Common myeloid progenitor, CD34-positive (primary cell): ENCODE measurements at regions not wholly inside any gene's neighbourhood (a gene's known extent, or its start where the extent isn't known, plus 50 kb on each side); places are given as distances from the start of the nearest gene placed in this dataset.

Experiments used
- CTCF ChIA-PET: fragments of 350-600 bp; sonication (Branson Sonifier 250); formaldehyde crosslinking; loops from one replicate; lab custom pipeline; 2021; ENCODE audit warnings: antibody characterized with exemption; lab: Charles Lee
- POLR2A ChIA-PET: fragments of 350-600 bp; sonication (Branson Sonifier 250); formaldehyde crosslinking; loops from one replicate; lab custom pipeline; 2021; ENCODE audit warnings: antibody characterized with exemption; lab: Charles Lee
- DNase-seq, 3 donors: peaks; one replicate each; pipeline versions ENCODE4 v3.0.0 to v3.0.0-alpha.2; 2013
- H3K27ac ChIP-seq, 2 experiments: 1 replicate in 1 of 2; 2 replicates in 1 of 2; pipeline ENCODE4 v1.7.0; 2013; ENCODE audit warnings: inconsistent platforms in 2 of 2, low read length in 2 of 2, mild to moderate bottlenecking in 2 of 2, low read depth in 1 of 2, moderate library complexity in 1 of 2; ENCODE audit not compliant: severe bottlenecking in 2 of 2, insufficient read depth in 1 of 2, poor library complexity in 1 of 2
- H3K27me3 ChIP-seq, 5 experiments: replicated peaks in 2 of 5; 1 replicate in 3 of 5; 2 replicates in 2 of 5; pipeline versions ENCODE4 v1.6.1 to v1.7.0; 2013; ENCODE audit warnings: low read length in 4 of 5, mild to moderate bottlenecking in 2 of 5, moderate library complexity in 2 of 5, inconsistent platforms in 1 of 5; ENCODE audit not compliant: insufficient read depth in 5 of 5, control insufficient read depth in 4 of 5
- H3K36me3 ChIP-seq, 4 experiments: 1 replicate in 2 of 4; 2 replicates in 2 of 4; pipeline versions ENCODE4 v1.6.1 to v1.7.0; 2013; ENCODE audit warnings: low read length in 3 of 4, control low read depth in 1 of 4, mild to moderate bottlenecking in 1 of 4; ENCODE audit not compliant: control insufficient read depth in 4 of 4, insufficient read depth in 4 of 4
- H3K4me1 ChIP-seq, 4 experiments: 1 replicate in 3 of 4; 2 replicates in 1 of 4; pipeline versions ENCODE4 v1.6.1 to v1.7.1; 2013; ENCODE audit warnings: low read length in 3 of 4, mild to moderate bottlenecking in 3 of 4, control low read depth in 1 of 4, inconsistent platforms in 1 of 4, moderate library complexity in 1 of 4; ENCODE audit not compliant: control insufficient read depth in 4 of 4, insufficient read depth in 4 of 4; ENCODE audit errors: control extremely low read depth in 1 of 4
- H3K4me3 ChIP-seq, 7 experiments: 1 replicate in 4 of 7; 2 replicates in 3 of 7; pipeline versions ENCODE4 v1.5.1 to v1.7.0; 2013; ENCODE audit warnings: mild to moderate bottlenecking in 7 of 7, low read length in 6 of 7, moderate library complexity in 6 of 7, inconsistent platforms in 2 of 7, low read depth in 2 of 7, control low read depth in 1 of 7; ENCODE audit not compliant: insufficient read depth in 4 of 7, control insufficient read depth in 1 of 7; ENCODE audit errors: extremely low read depth in 1 of 7
- H3K9me3 ChIP-seq, 5 experiments: 1 replicate in 4 of 5; 2 replicates in 1 of 5; pipeline versions ENCODE4 v1.6.1 to v1.7.1; 2013; ENCODE audit warnings: low read length in 4 of 5, mild to moderate bottlenecking in 2 of 5, inconsistent platforms in 1 of 5, low read depth in 1 of 5, moderate library complexity in 1 of 5; ENCODE audit not compliant: control insufficient read depth in 4 of 5, insufficient read depth in 2 of 5; ENCODE audit errors: control extremely low read depth in 1 of 5
- WGBS: methylation state at CpG from one replicate; pipeline ENCODE4 v1.1.5; 2013; ENCODE audit not compliant: insufficient coverage; 5-methylcytosine and 5-hydroxymethylcytosine counted together

DNA sequence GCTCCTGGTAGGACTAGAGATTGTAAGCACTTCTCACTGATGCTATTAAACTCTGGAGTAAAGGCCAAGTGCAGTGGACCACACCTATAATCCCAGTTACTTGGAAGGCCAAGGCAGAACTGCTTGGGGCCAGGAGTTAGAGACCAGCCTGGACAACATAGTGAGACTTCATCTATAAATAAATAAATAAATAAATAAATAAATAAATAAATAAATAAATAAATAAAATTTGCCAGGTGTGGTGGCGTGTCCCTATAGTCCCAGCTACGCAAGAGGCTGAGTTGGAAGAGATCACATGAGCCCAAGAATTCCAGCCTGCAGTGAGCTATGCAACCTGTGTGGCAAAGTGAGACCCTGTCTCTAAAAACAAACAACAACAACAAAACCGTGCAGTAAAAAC lies 1475.7 kb downstream of the REEP3 start:
- ChIA-PET CTCF (no interaction called here), POLR2A (no interaction called here)
- Histone ChIP-seq H3K27ac (no peak overlapping the region), H3K4me1 (no peaks in the 10 kb centered on the region), H3K4me3 (no peak overlapping the region), H3K36me3 (no peaks in the 10 kb centered on the region), H3K9me3 (no peaks in the 10 kb centered on the region), H3K27me3 (no peaks in the 10 kb centered on the region)
- no CpG with 5 or more reads among the region's 3 CpGs for WGBS
- no peak for DNase-seq

DNA sequence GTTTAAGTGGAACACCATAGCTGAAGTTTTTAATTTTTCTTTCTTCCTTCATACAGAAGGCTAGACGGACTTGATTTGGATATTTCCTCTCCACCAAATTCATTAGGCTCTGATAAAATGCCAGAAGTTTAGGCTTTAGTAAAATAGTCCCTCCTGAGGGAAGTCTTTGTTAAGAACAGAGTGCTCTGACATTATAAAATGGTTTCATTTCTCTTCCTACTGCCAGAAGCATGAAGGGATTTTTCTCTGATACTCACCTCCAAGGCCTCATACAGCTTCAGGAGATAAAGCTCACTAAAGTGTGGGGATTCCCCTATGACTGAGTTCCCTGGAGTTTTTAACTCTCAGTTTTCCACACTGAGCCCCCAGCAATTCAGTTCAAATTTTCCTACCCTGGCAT lies 1489.6 kb downstream of the REEP3 start:
- Histone ChIP-seq H3K4me1 (no peaks in the 10 kb centered on the region), H3K9me3 (peaks cover 0 to 2% (median 0%) of the 10 kb centered on the region in 5 experiments), H3K4me3 (no peak overlapping the region), H3K36me3 (no peaks in the 10 kb centered on the region), H3K27me3 (no peaks in the 10 kb centered on the region), H3K27ac (no peak overlapping the region)
- no peak for DNase-seq
- 40% methylated on average over 1 of the region's 1 CpG for WGBS
- CTCF ChIA-PET, result interaction anchor here (0.8 kb wide), 1 partner anchor 90 kb away, joined by 3 read pairs; no protein-coding TSS in a partner anchor
- POLR2A ChIA-PET, result no interaction called here

DNA sequence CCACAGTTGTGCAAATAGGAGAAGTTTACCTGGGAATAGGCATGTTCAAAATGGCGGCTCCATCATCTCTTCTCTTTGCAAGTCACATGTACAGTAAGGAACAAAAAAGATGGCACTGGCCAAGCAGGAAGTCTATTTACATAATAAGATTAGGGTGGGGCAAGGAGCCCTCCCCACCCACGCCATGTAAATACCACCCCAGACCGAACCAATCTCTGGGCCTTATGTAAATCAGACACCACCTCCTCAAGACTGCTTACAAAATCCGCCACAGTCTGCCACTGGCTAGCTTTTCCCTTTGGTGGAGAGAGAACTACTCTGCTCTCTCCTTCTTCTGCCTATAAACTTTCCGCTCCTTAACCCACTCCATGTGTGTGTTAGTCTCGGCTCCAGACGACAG lies 1496.3 kb downstream of the REEP3 start:
- no peaks in the 10 kb centered on the region for H3K9me3 ChIP-seq
- WGBS, result 100% methylated on average over 1 of the region's 7 CpGs
- no peaks in the 10 kb centered on the region for H3K27me3 ChIP-seq
- DNase-seq, result no peak
- H3K36me3 ChIP-seq, result no peaks in the 10 kb centered on the region
- ChIA-PET CTCF (no interaction called here), POLR2A (no interaction called here)
- H3K4me1 ChIP-seq, result no peaks in the 10 kb centered on the region
- no peak overlapping the region for H3K27ac ChIP-seq
- H3K4me3 ChIP-seq, result no peak overlapping the region

DNA sequence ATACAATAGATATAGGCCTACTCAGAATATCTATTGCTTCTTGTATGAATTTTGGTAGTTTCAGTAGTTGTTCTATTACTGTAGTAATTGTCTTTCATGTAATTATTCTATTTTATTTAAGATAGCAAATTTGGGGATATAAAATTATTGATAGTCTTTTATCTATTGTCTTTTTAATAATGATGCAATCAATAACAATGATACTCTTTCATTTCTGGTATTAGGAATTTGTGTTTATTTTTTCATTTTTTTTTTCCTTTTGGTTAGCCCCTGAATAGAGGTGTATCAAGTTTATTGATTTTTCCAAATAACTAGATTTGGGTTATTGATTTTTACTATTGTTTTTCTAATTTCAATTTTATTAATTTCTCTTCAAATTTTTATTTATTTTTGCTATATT lies 1503.7 kb downstream of the REEP3 start:
- no peak for DNase-seq
- no peak overlapping the region for H3K4me3 ChIP-seq
- no peaks in the 10 kb centered on the region for H3K36me3 ChIP-seq
- no peaks in the 10 kb centered on the region for H3K27me3 ChIP-seq
- H3K9me3 ChIP-seq, result no peaks in the 10 kb centered on the region
- POLR2A ChIA-PET, result no interaction called here
- CTCF ChIA-PET, result no interaction called here
- H3K27ac ChIP-seq, result no peak overlapping the region
- no peaks in the 10 kb centered on the region for H3K4me1 ChIP-seq

DNA sequence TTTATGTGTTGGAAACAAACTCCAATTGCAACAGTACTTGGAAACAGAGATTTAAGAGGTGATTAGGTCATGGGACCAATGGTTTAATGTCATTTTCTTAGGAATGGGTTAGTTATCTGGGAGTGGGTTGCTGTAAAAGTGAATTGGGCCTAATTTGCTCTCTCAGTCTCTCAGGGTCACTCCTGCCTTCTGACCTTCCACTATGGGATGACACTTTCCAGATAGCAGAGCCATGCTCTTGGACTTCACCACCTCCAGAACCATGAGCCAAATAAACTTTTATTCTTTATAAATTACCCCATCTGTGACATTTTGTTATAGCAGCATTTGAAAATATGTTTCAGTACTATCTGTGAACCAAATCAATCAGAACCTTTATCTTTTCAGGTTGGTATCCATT lies 1509.1 kb downstream of the REEP3 start:
- Histone ChIP-seq H3K4me3 (no peak overlapping the region), H3K4me1 (no peaks in the 10 kb centered on the region), H3K27ac (no peak overlapping the region), H3K9me3 (peaks cover 0 to 9% (median 3%) of the 10 kb centered on the region in 5 experiments), H3K36me3 (no peaks in the 10 kb centered on the region), H3K27me3 (no peaks in the 10 kb centered on the region)
- POLR2A ChIA-PET, result no interaction called here
- CTCF ChIA-PET, result no interaction called here
- no peak for DNase-seq

DNA sequence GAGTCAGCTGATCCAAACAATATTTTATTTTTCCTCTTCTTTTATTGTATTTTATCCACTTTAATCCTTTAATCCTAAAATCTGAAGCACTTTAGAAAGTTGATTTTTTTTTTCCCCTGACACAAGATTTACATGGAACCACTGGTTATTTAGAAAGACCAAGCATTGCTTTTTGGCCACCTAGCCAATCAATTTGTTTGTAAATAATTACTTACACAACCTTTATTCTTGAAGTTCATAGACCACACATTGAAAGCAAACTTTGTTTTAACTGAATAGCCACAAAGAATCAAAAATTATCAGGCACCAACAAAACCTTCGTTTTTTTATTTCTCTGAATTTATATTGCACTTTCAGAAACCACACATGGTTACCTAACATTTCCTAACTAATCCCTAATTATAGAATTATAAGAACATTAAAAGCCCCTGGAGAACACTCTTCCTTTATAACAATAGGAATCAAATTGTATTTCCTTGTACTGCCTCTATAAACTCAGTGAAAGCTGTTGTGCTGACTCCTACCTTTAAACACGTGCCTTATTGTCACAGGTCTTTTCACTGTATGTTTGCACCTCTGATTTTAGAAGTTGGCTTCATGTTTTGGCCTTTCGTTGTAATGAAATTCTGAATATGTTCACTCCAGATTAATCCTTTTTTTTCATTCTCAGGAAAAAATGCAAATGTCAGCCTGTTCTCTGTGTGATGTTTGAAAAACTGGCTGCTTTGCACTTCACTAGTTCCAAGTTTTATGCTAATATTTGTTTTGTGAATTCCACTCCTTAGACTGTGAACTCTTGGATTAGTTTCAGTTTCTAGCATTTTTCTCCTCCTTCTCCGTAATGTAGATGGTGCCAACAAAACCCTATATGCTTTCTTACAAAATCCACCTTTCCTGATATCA lies 1511.9 kb downstream of the REEP3 start:
- ChIA-PET POLR2A (no interaction called here), CTCF (no interaction called here)
- Histone ChIP-seq H3K36me3 (no peaks in the 10 kb centered on the region), H3K9me3 (peaks cover 0 to 10% (median 6%) of the 10 kb centered on the region in 5 experiments), H3K4me3 (no peak overlapping the region), H3K4me1 (no peaks in the 10 kb centered on the region), H3K27ac (no peak overlapping the region), H3K27me3 (no peaks in the 10 kb centered on the region)
- WGBS, result 71% methylated on average over 2 of the region's 4 CpGs
- no peak for DNase-seq

DNA sequence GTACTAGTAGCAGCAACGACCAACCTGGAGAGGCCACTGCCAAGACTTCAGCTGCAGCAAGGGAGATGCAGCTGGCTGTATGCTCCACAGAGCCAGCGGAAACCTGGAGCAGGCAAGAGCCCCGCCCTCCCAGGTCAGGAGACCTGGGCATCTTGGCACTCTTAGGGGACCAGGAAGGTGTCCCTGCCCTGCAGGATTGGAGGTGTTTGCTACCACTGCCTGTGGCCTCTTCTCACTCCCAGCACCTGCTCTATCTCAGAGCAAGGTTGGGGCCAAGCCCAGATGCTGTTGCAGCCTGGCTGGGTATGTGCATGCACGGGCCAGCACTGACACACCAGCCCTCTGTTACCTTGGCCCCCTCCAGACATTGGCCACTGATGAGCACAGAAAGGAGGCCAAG lies 1512.8 kb downstream of the REEP3 start:
- H3K4me1 ChIP-seq, result no peaks in the 10 kb centered on the region
- no peaks in the 10 kb centered on the region for H3K27me3 ChIP-seq
- 93% methylated on average over 4 of the region's 4 CpGs for WGBS
- no peaks in the 10 kb centered on the region for H3K36me3 ChIP-seq
- H3K27ac ChIP-seq, result no peak overlapping the region
- H3K4me3 ChIP-seq, result no peak overlapping the region
- no peak for DNase-seq
- CTCF ChIA-PET, result no interaction called here
- POLR2A ChIA-PET, result no interaction called here
- H3K9me3 ChIP-seq, result peaks cover 0 to 10% (median 6%) of the 10 kb centered on the region in 5 experiments
